A549 (cell line): ENCODE measurements at regions not wholly inside any gene's neighbourhood (a gene's known extent, or its start where the extent isn't known, plus 50 kb on each side); places are given as distances from the start of the nearest gene placed in this dataset.

Experiments used
- ATAC-seq, 2 experiments: fragments of 200-7000 bp in 1 of 2; fragments of >200 bp in 1 of 2; cut with Nextera tagmentation in 1 of 2; cut with Tn5 transposase in 1 of 2; 3 replicates each; pipeline versions ENCODE4 v1.8.0 to v1.9.1; 2018 to 2020; ENCODE audit warnings: mild to moderate bottlenecking in 1 of 2, moderate library complexity in 1 of 2
- CTCF ChIA-PET: fragments of 300-600 bp; sonication (Branson Sonifier 250); formaldehyde crosslinking; extraction: SDS; loops from one replicate; lab custom pipeline; 2021; ENCODE audit warnings: antibody characterized with exemption, inconsistent platforms; lab: Yijun Ruan, JAX
- POLR2A ChIA-PET: fragments of 350-600 bp; formaldehyde crosslinking; extraction: SDS; loops from one replicate; lab custom pipeline; 2021; ENCODE audit warnings: antibody characterized with exemption, inconsistent platforms; lab: Yijun Ruan, JAX
- DNase-seq, 2 experiments: peaks; one replicate each; pipeline versions ENCODE4 v3.0.0 to v3.0.0-alpha.2; 2011 to 2016; ENCODE audit warnings: low read depth in 1 of 2, low spot score in 1 of 2
- FAIRE-seq: peaks from 2 replicates; lab custom pipeline; 2011; peaks lifted over from hg19 to GRCh38; lab: Jason Lieb, UNC
- H3K27ac ChIP-seq, 2 experiments: fragments of >200 bp; sonication (Bioruptor Twin); formaldehyde crosslinking; 3 replicates each; pipeline ENCODE4 v1.5.1; 2016 to 2017
- H3K4me1 ChIP-seq: fragments of >200 bp; sonication (Bioruptor Twin); formaldehyde crosslinking; 3 replicates; pipeline ENCODE4 v1.6.1; 2016
- H3K4me2 ChIP-seq: fragments of >200 bp; sonication (Bioruptor Twin); formaldehyde crosslinking; 3 replicates; pipeline ENCODE4 v1.6.1; 2016
- H3K4me3 ChIP-seq: fragments of >200 bp; sonication (Bioruptor Twin); formaldehyde crosslinking; 3 replicates; pipeline ENCODE4 v1.5.1; 2016
- H3K9me3 ChIP-seq: fragments of >200 bp; sonication (Bioruptor Twin); formaldehyde crosslinking; 3 replicates; pipeline ENCODE4 v1.6.1; 2016
- CBX8 ChIP-seq: fragments of 200-600 bp; sonication (generic); IDR thresholded peaks from 2 replicates; pipeline ENCODE4 v1.6.1; 2016
- CHD2 ChIP-seq: fragments of 150-350 bp; IDR thresholded peaks from 2 replicates; pipeline ENCODE4 v1.6.1; 2014; ENCODE audit warnings: low read length; ENCODE audit not compliant: partially characterized antibody
- CHD4 ChIP-seq: fragments of 200-600 bp; sonication (generic); IDR thresholded peaks from 2 replicates; pipeline ENCODE4 v1.6.1; 2016; ENCODE audit warnings: antibody characterized with exemption, mild to moderate bottlenecking, borderline replicate concordance
- CTCF ChIP-seq: fragments of >200 bp; sonication (Bioruptor Twin); formaldehyde crosslinking; IDR thresholded peaks from 3 replicates; pipeline ENCODE4 v1.5.1; 2016
- EHF ChIP-seq: fragments of 250-450 bp; sonication (Bioruptor Pico); IDR thresholded peaks from 2 replicates; pipeline ENCODE4 v1.5.0; 2020; ENCODE audit warnings: mild to moderate bottlenecking
- EP300 ChIP-seq, 2 experiments: fragments of >200 bp; sonication (Bioruptor Twin); formaldehyde crosslinking; IDR thresholded peaks; 2 replicates in 1 of 2; 3 replicates in 1 of 2; pipeline ENCODE4 v1.6.1; 2016 to 2017
- FOSB ChIP-seq: fragments of 250-450 bp; sonication (Bioruptor Pico); IDR thresholded peaks from 2 replicates; pipeline ENCODE4 v1.5.0; 2020; ENCODE audit warnings: mild to moderate bottlenecking, moderate library complexity
- HEYL ChIP-seq: fragments of 250-450 bp; sonication (Bioruptor Pico); IDR thresholded peaks from 2 replicates; pipeline ENCODE4 v1.8.0; 2021; ENCODE audit warnings: mild to moderate bottlenecking, moderate library complexity
- HMGXB4 ChIP-seq: fragments of 250-450 bp; sonication (Bioruptor Pico); IDR thresholded peaks from 2 replicates; pipeline ENCODE4 v1.5.0; 2021; ENCODE audit warnings: mild to moderate bottlenecking, moderate library complexity, borderline replicate concordance
- HOXB13 ChIP-seq: fragments of 250-450 bp; sonication (Bioruptor Pico); IDR thresholded peaks from 2 replicates; pipeline ENCODE4 v1.5.0; 2020; ENCODE audit warnings: low read depth, mild to moderate bottlenecking, moderate library complexity
- HOXB5 ChIP-seq: fragments of 250-450 bp; sonication (Bioruptor Pico); IDR thresholded peaks from 2 replicates; pipeline ENCODE4 v1.5.0; 2020; ENCODE audit warnings: mild to moderate bottlenecking, moderate library complexity
- JUNB ChIP-seq: fragments of >200 bp; sonication (Bioruptor Twin); formaldehyde crosslinking; IDR thresholded peaks from 2 replicates; pipeline ENCODE4 v1.6.1; 2016
- KDM5A ChIP-seq: fragments of 200-600 bp; sonication (generic); IDR thresholded peaks from 2 replicates; pipeline ENCODE4 v1.6.1; 2016; ENCODE audit warnings: antibody characterized with exemption, mild to moderate bottlenecking
- MAFK ChIP-seq: fragments of 450-650 bp; IDR thresholded peaks from 2 replicates; pipeline ENCODE4 v1.6.1; 2014; ENCODE audit not compliant: partially characterized antibody
- NFE2L2 ChIP-seq: fragments of 150-350 bp; conservative IDR thresholded peaks from 2 replicates; pipeline ENCODE4 v1.6.1; 2014; ENCODE audit warnings: low read length
- NR3C1 ChIP-seq: fragments of >200 bp; sonication (Bioruptor Twin); formaldehyde crosslinking; IDR thresholded peaks from 3 replicates; pipeline ENCODE4 v1.6.1; 2017
- POLR2A ChIP-seq: IDR thresholded peaks from 2 replicates; pipeline ENCODE4 v1.6.1; 2012; ENCODE audit warnings: mild to moderate bottlenecking, low read length
- RAD21 ChIP-seq, 2 experiments: fragments of >200 bp in 1 of 2; sonication (Bioruptor Twin) in 1 of 2; formaldehyde crosslinking in 1 of 2; IDR thresholded peaks in 1 of 2; conservative IDR thresholded peaks in 1 of 2; 2 replicates in 1 of 2; 3 replicates in 1 of 2; pipeline ENCODE4 v1.6.1; 2012 to 2018; ENCODE audit warnings: inconsistent platforms in 1 of 2
- RCOR1 ChIP-seq: fragments of 150-350 bp; IDR thresholded peaks from 2 replicates; pipeline ENCODE4 v1.6.1; 2014; ENCODE audit warnings: antibody characterized with exemption, low read length, low read depth
- RNF2 ChIP-seq: fragments of 200-600 bp; sonication (generic); IDR thresholded peaks from 2 replicates; pipeline ENCODE4 v1.6.1; 2016; ENCODE audit warnings: low read depth, mild to moderate bottlenecking, antibody characterized with exemption, moderate library complexity, borderline replicate concordance
- SMC3 ChIP-seq: fragments of >200 bp; sonication (Bioruptor Twin); formaldehyde crosslinking; IDR thresholded peaks from 3 replicates; pipeline ENCODE4 v1.6.1; 2018; ENCODE audit warnings: inconsistent platforms
- TP53 ChIP-seq: fragments of 250-450 bp; sonication (Bioruptor Pico); IDR thresholded peaks from 2 replicates; pipeline ENCODE4 v1.5.0; 2021; ENCODE audit warnings: mild to moderate bottlenecking, moderate library complexity
- ZFP36 ChIP-seq: fragments of 450-650 bp; IDR thresholded peaks from 2 replicates; pipeline ENCODE4 v1.6.1; 2014; ENCODE audit warnings: borderline replicate concordance; ENCODE audit not compliant: partially characterized antibody
- WGBS: methylation state at CpG from one replicate; pipeline ENCODE4 v1.1.6; 2017; ENCODE audit errors: missing lambda C conversion rate; 5-methylcytosine and 5-hydroxymethylcytosine counted together

- WGBS: 89% methylated on average over 7 of the region's 7 CpGs
- POLR2A ChIA-PET: interaction anchor here (1.0 kb wide), 1 partner anchor 125 kb away, joined by 6 read pairs; the partner anchor contains the start of gene ADAM17
- FAIRE-seq: no peak
Observed at GRCh38 chr2:9681427-9681817, 50.6 kb upstream of the YWHAQ start.

GRCh38 chr2:9685637-9686036 is 54.8 kb upstream of the YWHAQ start:
- ATAC-seq: no peak
- H3K4me2 ChIP-seq: no peak overlapping the region
- ChIA-PET POLR2A (no interaction called here), CTCF (interaction anchor here (0.7 kb wide), 1 partner anchor 74 kb away, joined by 4 read pairs; no protein-coding TSS in a partner anchor)
- H3K4me3 ChIP-seq: no peak overlapping the region
- TF ChIP-seq FOSB (CRISPR knock-in tag): no peak
- no peak for TF ChIP-seq NFE2L2
- TF ChIP-seq HEYL (CRISPR knock-in tag): no peak
- DNase-seq: no peak
- FAIRE-seq: no peak
- H3K27ac ChIP-seq: no peak overlapping the region
- no peaks in the 10 kb centered on the region for H3K9me3 ChIP-seq
- 84% methylated on average over 4 of the region's 4 CpGs for WGBS
- H3K4me1 ChIP-seq: peaks cover 6% of the 10 kb centered on the region; the same call in 1 of the 3 replicates

More at GRCh38 chr2:9681427-9681817, 50.6 kb upstream of the YWHAQ start:
- ATAC-seq (no peak), DNase-seq (no peak)
- Histone ChIP-seq H3K4me3 (no peak overlapping the region), H3K4me2 (no peak overlapping the region), H3K27ac (peak overlapping the region; percentile 52 to 71), H3K9me3 (no peaks in the 10 kb centered on the region), H3K4me1 (peaks cover 11% of the 10 kb centered on the region)
- no peak for TF ChIP-seq CBX8
- peak; percentile 56 for TF ChIP-seq MAFK
- CTCF ChIA-PET: interaction anchor here (0.8 to 2.0 kb wide), 5 partner anchors 9 to 119 kb away, joined by 3 to 5 read pairs (median 4); no protein-coding TSS in a partner anchor

- ChIA-PET POLR2A (no interaction called here), CTCF (interaction anchor here (1.0 to 1.5 kb wide), 2 partner anchors 11 to 17 kb away, joined by 4 read pairs; no protein-coding TSS in a partner anchor)
- ATAC-seq (peak in 1 of 2 experiments; percentile 57; a peak in 3 of 6 replicates), DNase-seq (no peak), FAIRE-seq (no peak)
- Histone ChIP-seq H3K27ac (no peak overlapping the region), H3K4me2 (no peak overlapping the region), H3K9me3 (no peaks in the 10 kb centered on the region), H3K4me1 (peaks cover 6% of the 10 kb centered on the region; the same call in 1 of the 3 replicates), H3K4me3 (no peak overlapping the region)
- WGBS: 80% methylated on average over 8 of the region's 8 CpGs
- no peak for TF ChIP-seq CBX8
- TF ChIP-seq HOXB13: no peak
- TF ChIP-seq TP53: no peak
- TF ChIP-seq JUNB: no peak
- no peak for TF ChIP-seq SMC3
- no peak for TF ChIP-seq KDM5A
Observed at GRCh38 chr2:9686061-9686460, 55.3 kb upstream of the YWHAQ start.

GRCh38 chr2:9690252-9690651 is 59.5 kb upstream of the YWHAQ start:
- POLR2A ChIA-PET: no interaction called here
- CTCF ChIA-PET: interaction anchor here (1.0 to 1.9 kb wide), 6 partner anchors 8 to 109 kb away, joined by 3 to 8 read pairs (median 6); no protein-coding TSS in a partner anchor
- H3K4me1 ChIP-seq: peaks cover 9% of the 10 kb centered on the region; the same call in 2 of the 3 replicates
- no peak for TF ChIP-seq HMGXB4
- TF ChIP-seq CHD2: no peak
- TF ChIP-seq RNF2: no peak
- TF ChIP-seq POLR2A: no peak
- no peak for TF ChIP-seq CTCF
- no peak for TF ChIP-seq HEYL (CRISPR knock-in tag)
- TF ChIP-seq HOXB5 (CRISPR knock-in tag): no peak
- TF ChIP-seq CHD4: no peak
- TF ChIP-seq SMC3: no peak
- no peak for TF ChIP-seq RAD21 (conservative IDR thresholded peaks at IDR 0.05 in 1 of 2, IDR thresholded peaks at IDR 0.05 in 1 of 2)
- no peak for TF ChIP-seq EHF (CRISPR knock-in tag)
- TF ChIP-seq NR3C1: no peak
- TF ChIP-seq EP300 (IDR thresholded peaks at IDR 0.05): no peak
- TF ChIP-seq KDM5A: no peak
- TF ChIP-seq HOXB13: no peak
- TF ChIP-seq RCOR1: no peak
- TF ChIP-seq MAFK: no peak
- TF ChIP-seq ZFP36: no peak
- FAIRE-seq (no peak), ATAC-seq (0 out of 6 replicates have a peak, but pooled peaks of 1 of the 2 experiments have one; percentile 24), DNase-seq (no peak)
- WGBS: 92% methylated on average over 7 of the region's 7 CpGs
- no peak overlapping the region for H3K4me2 ChIP-seq
- H3K27ac ChIP-seq: peak overlapping the region in 1 of 2 experiments; percentile 1; a peak in 1 of 6 replicates
- no peak overlapping the region for H3K4me3 ChIP-seq
- no peaks in the 10 kb centered on the region for H3K9me3 ChIP-seq
